Astrocyte (in vitro differentiated cells and primary cell): ENCODE measurements at regions not wholly inside any gene's neighbourhood (a gene's known extent, or its start where the extent isn't known, plus 50 kb on each side); places are given as distances from the start of the nearest gene placed in this dataset.
"Not testable (repeated sequence)": the region's sequence is repeated elsewhere in the genome, so short reads cannot be mapped to it uniquely, and the experiment has no call there.

Experiments
- DNase-seq: peaks from one replicate; pipeline ENCODE4 v3.0.0-alpha.2; 2010; ENCODE audit warnings: low read depth
- FAIRE-seq: peaks from 2 replicates; lab custom pipeline; 2011; peaks lifted over from hg19 to GRCh38; lab: Jason Lieb, UNC
- H2AFZ ChIP-seq: 2 replicates; pipeline ENCODE4 v1.6.0; 2012; ENCODE audit warnings: low read depth, low read length, inconsistent platforms
- H3K27ac ChIP-seq: 2 replicates; pipeline ENCODE4 v1.5.1; 2011; ENCODE audit warnings: low read depth, low read length, inconsistent platforms
- H3K27me3 ChIP-seq: 2 replicates; pipeline ENCODE4 v1.6.0; 2011; ENCODE audit warnings: low read length, inconsistent platforms; ENCODE audit not compliant: insufficient read depth
- H3K36me3 ChIP-seq: 2 replicates; pipeline ENCODE4 v1.5.1; 2011; ENCODE audit warnings: low read length, inconsistent platforms; ENCODE audit not compliant: insufficient read depth
- H3K4me1 ChIP-seq: 2 replicates; pipeline ENCODE4 v1.5.1; 2011; ENCODE audit warnings: low read length, inconsistent platforms; ENCODE audit not compliant: insufficient read depth
- H3K4me2 ChIP-seq: 2 replicates; pipeline ENCODE4 v1.6.0; 2012; ENCODE audit warnings: low read length, inconsistent platforms
- H3K4me3 ChIP-seq: 2 replicates; pipeline ENCODE4 v1.5.1; 2011; ENCODE audit warnings: low read depth, mild to moderate bottlenecking, low read length, inconsistent platforms; ENCODE audit not compliant: insufficient read depth
- H3K79me2 ChIP-seq: 2 replicates; pipeline ENCODE4 v1.6.0; 2012; ENCODE audit warnings: mild to moderate bottlenecking, low read length, inconsistent platforms; ENCODE audit not compliant: insufficient read depth
- H3K9ac ChIP-seq: 2 replicates; pipeline ENCODE4 v1.6.0; 2012; ENCODE audit warnings: mild to moderate bottlenecking, low read length, inconsistent platforms
- H3K9me3 ChIP-seq: 2 replicates; pipeline ENCODE4 v1.5.1; 2012; ENCODE audit warnings: low read depth, mild to moderate bottlenecking, low read length, inconsistent platforms; ENCODE audit not compliant: insufficient read depth
- H4K20me1 ChIP-seq: 2 replicates; pipeline ENCODE4 v1.6.0; 2012; ENCODE audit warnings: low read length, inconsistent platforms; ENCODE audit not compliant: insufficient read depth
- H3K27ac Mint-ChIP-seq: one replicate; pipeline ENCODE4 v1.8.0; 2021; ENCODE audit warnings: mild to moderate bottlenecking, mixed read lengths; ENCODE audit not compliant: unreplicated experiment
- H3K27me3 Mint-ChIP-seq: one replicate; pipeline ENCODE4 v1.8.0; 2021; ENCODE audit warnings: low read depth, mixed read lengths; ENCODE audit not compliant: unreplicated experiment
- H3K36me3 Mint-ChIP-seq: one replicate; pipeline ENCODE4 v1.8.0; 2021; ENCODE audit warnings: low read depth, mixed read lengths; ENCODE audit not compliant: unreplicated experiment
- H3K4me1 Mint-ChIP-seq: one replicate; pipeline ENCODE4 v1.8.0; 2021; ENCODE audit warnings: low read depth, mixed read lengths; ENCODE audit not compliant: unreplicated experiment
- H3K4me3 Mint-ChIP-seq: one replicate; pipeline ENCODE4 v1.8.0; 2021; ENCODE audit warnings: mild to moderate bottlenecking, moderate library complexity, mixed read lengths; ENCODE audit not compliant: unreplicated experiment
- H3K9me3 Mint-ChIP-seq: one replicate; pipeline ENCODE4 v1.8.0; 2021; ENCODE audit warnings: mild to moderate bottlenecking, mixed read lengths; ENCODE audit not compliant: unreplicated experiment
- CTCF ChIP-seq: IDR thresholded peaks from 2 replicates; pipeline ENCODE4 v1.5.1; 2011; ENCODE audit warnings: low read depth, mild to moderate bottlenecking, inconsistent platforms, low read length, moderate library complexity; ENCODE audit not compliant: insufficient read depth
- EZH2 ChIP-seq: IDR thresholded peaks from 2 replicates; pipeline ENCODE4 v1.6.1; 2012; ENCODE audit warnings: mild to moderate bottlenecking, low read length, inconsistent platforms; ENCODE audit not compliant: insufficient read depth

- Histone ChIP-seq H3K27me3 (no peaks in the 10 kb centered on the region), H3K36me3 (no peaks in the 10 kb centered on the region), H2AFZ (no peak overlapping the region), H3K9me3 (no peaks in the 10 kb centered on the region), H3K9ac (no peak overlapping the region), H3K4me3 (no peak overlapping the region), H3K79me2 (no peaks in the 10 kb centered on the region), H3K4me1 (no peaks in the 10 kb centered on the region), H3K4me2 (no peak overlapping the region), H4K20me1 (no peaks in the 10 kb centered on the region), H3K27ac (no peak overlapping the region)
- peaks cover 33% of the 10 kb centered on the region for H3K9me3 Mint-ChIP-seq
- no peak overlapping the region for H3K4me3 Mint-ChIP-seq
- FAIRE-seq (no peak), DNase-seq (no peak)
- H3K27ac Mint-ChIP-seq: no peak overlapping the region
- H3K36me3 Mint-ChIP-seq: peaks cover 2% of the 10 kb centered on the region
- TF ChIP-seq CTCF (no peak), EZH2 (no peak)
- H3K4me1 Mint-ChIP-seq: no peaks in the 10 kb centered on the region
- H3K27me3 Mint-ChIP-seq: no peaks in the 10 kb centered on the region
Measured at GRCh38 chr2:67585400-67585799, 188.3 kb downstream of the ETAA1 start.

- H3K4me2 ChIP-seq, H3K4me1 ChIP-seq, H2AFZ ChIP-seq, H3K4me1 Mint-ChIP-seq, DNase-seq, H3K79me2 ChIP-seq, H3K9ac ChIP-seq, H3K36me3 Mint-ChIP-seq, H3K4me3 Mint-ChIP-seq, H3K27me3 ChIP-seq, H3K27me3 Mint-ChIP-seq, FAIRE-seq, H3K36me3 ChIP-seq, H4K20me1 ChIP-seq, H3K4me3 ChIP-seq, H3K27ac ChIP-seq, H3K9me3 ChIP-seq, H3K27ac Mint-ChIP-seq: not testable (repeated sequence)
- peaks cover 30% of the 10 kb centered on the region for H3K9me3 Mint-ChIP-seq
Measured at GRCh38 chr2:67589121-67589520, 192.0 kb downstream of the ETAA1 start.

GRCh38 chr2:67594522-67594921, 197.4 kb downstream of the ETAA1 start:
- H3K27ac ChIP-seq, H3K4me1 Mint-ChIP-seq, H3K4me2 ChIP-seq, H3K4me1 ChIP-seq, H3K27me3 ChIP-seq, H3K9ac ChIP-seq, H3K9me3 ChIP-seq, H3K4me3 ChIP-seq, H4K20me1 ChIP-seq, H3K27ac Mint-ChIP-seq, H3K36me3 Mint-ChIP-seq, H3K36me3 ChIP-seq, H3K27me3 Mint-ChIP-seq, FAIRE-seq, H3K79me2 ChIP-seq, H3K4me3 Mint-ChIP-seq, H2AFZ ChIP-seq, DNase-seq: not testable (repeated sequence)
- peaks cover 22% of the 10 kb centered on the region for H3K9me3 Mint-ChIP-seq

GRCh38 chr2:67596871-67597270, 199.7 kb downstream of the ETAA1 start:
- H3K36me3 ChIP-seq: no peaks in the 10 kb centered on the region
- no peaks in the 10 kb centered on the region for H3K27me3 ChIP-seq
- no peak for FAIRE-seq
- no peak overlapping the region for H3K9ac ChIP-seq
- H3K4me1 Mint-ChIP-seq: peaks cover 19% of the 10 kb centered on the region
- no peak overlapping the region for H3K27ac Mint-ChIP-seq
- no peak overlapping the region for H3K4me2 ChIP-seq
- no peak overlapping the region for H3K4me3 ChIP-seq
- DNase-seq: no peak
- no peak overlapping the region for H3K27ac ChIP-seq
- H2AFZ ChIP-seq: no peak overlapping the region
- no peaks in the 10 kb centered on the region for H3K79me2 ChIP-seq
- H3K9me3 Mint-ChIP-seq: peaks cover 13% of the 10 kb centered on the region
- no peaks in the 10 kb centered on the region for H3K36me3 Mint-ChIP-seq
- no peaks in the 10 kb centered on the region for H4K20me1 ChIP-seq
- H3K9me3 ChIP-seq: no peaks in the 10 kb centered on the region
- H3K4me3 Mint-ChIP-seq: no peak overlapping the region
- H3K27me3 Mint-ChIP-seq: no peaks in the 10 kb centered on the region
- peaks cover 4% of the 10 kb centered on the region for H3K4me1 ChIP-seq
- TF ChIP-seq CTCF (no peak), EZH2 (no peak)
